Thymus (tissue), 11 donors: ENCODE measurements at regions not wholly inside any gene's neighbourhood (a gene's known extent, or its start where the extent isn't known, plus 50 kb on each side); places are given as distances from the start of the nearest gene placed in this dataset.

Experiments
- DNase-seq, 9 donors: peaks; one replicate each; pipeline ENCODE4 v3.0.0-alpha.2; 2013; ENCODE audit warnings: low spot score in 9 of 9, low read depth in 6 of 9, missing footprints in 1 of 9
- H3K27ac ChIP-seq, 2 donors: one replicate each; pipeline ENCODE4 v1.5.1; 2013; ENCODE audit warnings: control low read depth in 1 of 2, low read depth in 1 of 2, low read length in 1 of 2, mild to moderate bottlenecking in 1 of 2, moderate library complexity in 1 of 2
- H3K27me3 ChIP-seq, 2 donors: one replicate each; pipeline ENCODE4 v1.5.1; 2013; ENCODE audit warnings: low read length in 1 of 2; ENCODE audit not compliant: control insufficient read depth in 2 of 2, insufficient read depth in 1 of 2
- H3K36me3 ChIP-seq, 2 donors: one replicate each; pipeline ENCODE4 v1.5.1; 2013; ENCODE audit warnings: low read length in 1 of 2, mild to moderate bottlenecking in 1 of 2, moderate library complexity in 1 of 2; ENCODE audit not compliant: control insufficient read depth in 2 of 2, insufficient read depth in 2 of 2
- H3K4me1 ChIP-seq, 2 donors: one replicate each; pipeline ENCODE4 v1.5.1; 2013; ENCODE audit warnings: low read length in 2 of 2; ENCODE audit not compliant: control insufficient read depth in 2 of 2, insufficient read depth in 2 of 2
- H3K4me3 ChIP-seq, 2 donors: one replicate each; pipeline ENCODE4 v1.5.1; 2013; ENCODE audit warnings: low read length in 2 of 2, control low read depth in 1 of 2, mild to moderate bottlenecking in 1 of 2
- H3K9me3 ChIP-seq, 2 donors: one replicate each; pipeline ENCODE4 v1.5.1; 2013; ENCODE audit warnings: low read length in 1 of 2, mild to moderate bottlenecking in 1 of 2; ENCODE audit not compliant: control insufficient read depth in 2 of 2, insufficient read depth in 1 of 2
- WGBS: extraction: QIAGEN DNeasy Blood & Tissue Kit; methylation state at CpG from one replicate; pipeline ENCODE4 v1.1.7; 2013; 5-methylcytosine and 5-hydroxymethylcytosine counted together
- donor health status: healthy.

DNA sequence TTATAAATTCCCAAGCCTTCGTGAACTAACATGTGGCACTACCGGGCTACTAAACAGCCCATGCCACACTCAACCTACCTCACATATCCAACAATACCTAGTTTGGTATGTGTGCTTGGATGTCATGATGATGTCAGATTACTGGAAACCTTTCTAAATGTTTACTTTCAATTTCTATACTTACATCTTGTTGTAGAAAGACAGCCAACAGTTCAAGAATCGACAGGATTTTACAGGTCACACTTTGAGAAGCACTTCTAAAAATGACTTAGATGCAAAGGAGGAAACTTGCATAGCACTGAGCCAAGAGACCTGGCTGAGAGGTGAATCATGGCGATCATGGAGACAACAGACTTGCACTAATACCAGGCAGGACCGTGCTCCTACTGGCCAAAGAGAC, 209.9 kb downstream of the COL4A1 start:
- H3K4me1 ChIP-seq: no peaks in the 10 kb centered on the region
- H3K4me3 ChIP-seq: no peak overlapping the region
- DNase-seq: no peak
- 94% methylated on average over 5 of the region's 5 CpGs for WGBS
- H3K27me3 ChIP-seq: no peaks in the 10 kb centered on the region
- no peaks in the 10 kb centered on the region for H3K36me3 ChIP-seq
- no peak overlapping the region for H3K27ac ChIP-seq
- peaks cover 0 to 5% of the 10 kb centered on the region in 2 donors for H3K9me3 ChIP-seq

GRCh38 chr13:110092831-110093247, 214.1 kb downstream of the COL4A1 start:
- no peaks in the 10 kb centered on the region for H3K9me3 ChIP-seq
- H3K4me1 ChIP-seq: no peaks in the 10 kb centered on the region
- no peak for DNase-seq
- WGBS: 49% methylated on average over 1 of the region's 1 CpG
- no peak overlapping the region for H3K4me3 ChIP-seq
- H3K27me3 ChIP-seq: no peaks in the 10 kb centered on the region
- no peaks in the 10 kb centered on the region for H3K36me3 ChIP-seq
- no peak overlapping the region for H3K27ac ChIP-seq

DNA sequence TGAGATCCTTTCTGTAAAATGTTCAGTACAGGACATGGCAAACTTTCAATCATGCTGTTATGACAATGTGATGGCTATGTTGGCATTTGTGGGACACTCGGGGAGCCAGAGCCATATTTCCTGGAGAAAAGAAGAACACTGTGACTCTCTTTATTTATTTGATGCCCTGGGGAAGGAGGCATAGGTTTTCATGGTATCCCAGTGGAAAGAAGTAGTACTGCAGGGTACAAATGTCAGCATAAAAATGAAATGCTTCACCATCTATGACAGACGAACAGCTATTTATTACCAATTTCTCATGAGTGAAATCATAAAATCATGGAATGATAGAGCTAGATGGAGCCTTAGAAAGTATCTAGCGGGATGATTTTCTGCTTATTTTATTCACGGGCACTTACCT, 217.1 kb downstream of the COL4A1 start:
- 87% methylated on average over 4 of the region's 4 CpGs for WGBS
- no peak overlapping the region for H3K27ac ChIP-seq
- no peaks in the 10 kb centered on the region for H3K36me3 ChIP-seq
- no peak overlapping the region for H3K4me3 ChIP-seq
- H3K27me3 ChIP-seq: no peaks in the 10 kb centered on the region
- no peaks in the 10 kb centered on the region for H3K4me1 ChIP-seq
- no peak for DNase-seq
- no peaks in the 10 kb centered on the region for H3K9me3 ChIP-seq

- Histone ChIP-seq H3K4me1 (no peaks in the 10 kb centered on the region), H3K36me3 (no peaks in the 10 kb centered on the region), H3K9me3 (no peaks in the 10 kb centered on the region), H3K27ac (no peak overlapping the region), H3K27me3 (no peaks in the 10 kb centered on the region), H3K4me3 (no peak overlapping the region)
- no peak for DNase-seq
These were observed 217.9 kb downstream of the COL4A1 start for GRCh38 chr13:110089100-110089499.

DNA sequence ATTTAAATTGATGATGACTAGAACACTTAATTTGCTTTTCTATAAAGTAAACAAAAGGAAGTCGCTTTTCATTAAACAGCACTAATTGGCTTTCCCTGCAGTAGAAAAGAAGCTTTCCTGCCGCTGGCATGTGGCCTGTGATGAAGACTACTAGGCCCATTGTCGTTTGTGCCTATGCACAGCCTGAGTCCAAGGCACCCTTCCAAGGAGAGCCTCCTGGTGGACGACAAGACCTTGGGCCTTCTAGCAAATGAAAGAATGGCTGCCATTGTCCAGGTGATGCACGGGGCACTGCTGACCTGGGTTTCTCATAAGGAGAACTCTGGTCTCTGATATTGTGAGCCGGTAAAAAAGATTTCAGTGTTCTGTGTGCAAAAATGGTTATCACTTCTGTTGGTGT, 233.0 kb downstream of the COL4A1 start:
- Histone ChIP-seq H3K9me3 (no peaks in the 10 kb centered on the region), H3K27me3 (no peaks in the 10 kb centered on the region), H3K4me1 (no peaks in the 10 kb centered on the region), H3K27ac (no peak overlapping the region), H3K36me3 (no peaks in the 10 kb centered on the region), H3K4me3 (no peak overlapping the region)
- WGBS: 94% methylated on average over 6 of the region's 6 CpGs
- DNase-seq: no peak

GRCh38 chr13:110070511-110071120, 236.3 kb downstream of the COL4A1 start:
- Histone ChIP-seq H3K9me3 (no peaks in the 10 kb centered on the region), H3K4me3 (no peak overlapping the region), H3K27ac (no peak overlapping the region), H3K36me3 (no peaks in the 10 kb centered on the region), H3K27me3 (no peaks in the 10 kb centered on the region), H3K4me1 (no peaks in the 10 kb centered on the region)
- 91% methylated on average over 9 of the region's 9 CpGs for WGBS
- no peak for DNase-seq

GRCh38 chr13:110070046-110070445, 236.9 kb downstream of the COL4A1 start:
- WGBS: 64% methylated on average over 4 of the region's 4 CpGs
- H3K36me3 ChIP-seq: no peaks in the 10 kb centered on the region

GRCh38 chr13:110068176-110068473, 238.8 kb downstream of the COL4A1 start:
- 97% methylated on average over 3 of the region's 3 CpGs for WGBS
- no peaks in the 10 kb centered on the region for H3K27me3 ChIP-seq
- H3K9me3 ChIP-seq: no peaks in the 10 kb centered on the region
- DNase-seq: no peak
- H3K36me3 ChIP-seq: no peaks in the 10 kb centered on the region
- H3K4me1 ChIP-seq: no peaks in the 10 kb centered on the region
- no peak overlapping the region for H3K4me3 ChIP-seq
- H3K27ac ChIP-seq: no peak overlapping the region

More at GRCh38 chr13:110070046-110070445, 236.9 kb downstream of the COL4A1 start:
- H3K4me3 ChIP-seq: no peak overlapping the region
- H3K4me1 ChIP-seq: no peaks in the 10 kb centered on the region
- DNase-seq: no peak
- H3K27ac ChIP-seq: no peak overlapping the region
- no peaks in the 10 kb centered on the region for H3K9me3 ChIP-seq
- no peaks in the 10 kb centered on the region for H3K27me3 ChIP-seq

- Histone ChIP-seq H3K27me3 (no peaks in the 10 kb centered on the region), H3K4me1 (no peaks in the 10 kb centered on the region), H3K36me3 (no peaks in the 10 kb centered on the region), H3K27ac (no peak overlapping the region), H3K9me3 (no peaks in the 10 kb centered on the region), H3K4me3 (no peak overlapping the region)
- no peak for DNase-seq
- WGBS: 94% methylated on average over 6 of the region's 6 CpGs
These were observed 239.4 kb downstream of the COL4A1 start for GRCh38 chr13:110067355-110068175.
